Hepatic stellate cell (primary cell): ENCODE measurements at regions not wholly inside any gene's neighbourhood (a gene's known extent, or its start where the extent isn't known, plus 50 kb on each side); places are given as distances from the start of the nearest gene placed in this dataset.

Experiments
- DNase-seq: peaks from one replicate; pipeline ENCODE4 v3.0.0; 2011; ENCODE audit warnings: low spot score

DNA sequence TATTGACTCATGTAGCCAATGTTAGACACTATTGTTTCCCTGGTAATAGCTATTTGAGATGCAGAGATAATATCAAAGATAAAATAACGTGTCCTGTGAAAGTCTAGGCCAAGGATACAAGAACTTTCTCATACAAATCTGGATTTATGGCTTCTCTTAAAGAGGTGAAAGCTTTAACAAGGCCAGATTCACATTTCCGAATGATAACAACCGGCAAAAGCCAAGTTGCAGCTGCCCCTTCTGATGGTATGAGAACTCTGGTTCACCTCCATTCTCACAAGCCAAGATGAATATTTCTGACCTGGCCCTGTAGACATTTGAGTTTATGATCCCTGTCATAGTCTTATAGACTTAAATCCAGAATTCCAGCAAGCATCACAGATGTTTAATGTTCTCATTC, 230.4 kb upstream of the ZC3H12C start:
- no peak for DNase-seq

DNA sequence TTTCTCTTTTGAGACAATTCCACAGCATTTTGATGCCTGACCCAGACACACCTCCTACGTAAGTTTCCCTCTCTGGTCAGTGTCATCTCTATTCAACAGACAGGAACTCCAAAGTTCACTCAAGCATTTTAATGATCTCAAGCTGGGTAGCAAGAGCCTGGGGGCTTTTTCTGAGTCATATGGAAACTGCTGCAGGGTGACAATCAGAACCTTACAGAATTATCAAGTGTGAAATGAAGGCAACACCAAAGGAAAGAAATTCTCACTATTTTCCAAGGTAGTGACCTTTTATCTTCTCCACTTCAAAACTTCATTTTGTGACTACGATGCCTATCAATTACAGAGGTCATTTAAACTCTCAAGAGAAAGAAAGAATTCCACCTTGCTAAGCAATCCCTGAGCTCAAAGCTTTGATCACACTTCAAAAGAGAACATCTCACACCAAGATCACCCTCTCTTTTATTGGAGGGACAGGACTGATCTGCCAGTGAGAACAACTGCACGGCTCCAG, 229.0 kb upstream of the ZC3H12C start:
- no peak for DNase-seq

DNA sequence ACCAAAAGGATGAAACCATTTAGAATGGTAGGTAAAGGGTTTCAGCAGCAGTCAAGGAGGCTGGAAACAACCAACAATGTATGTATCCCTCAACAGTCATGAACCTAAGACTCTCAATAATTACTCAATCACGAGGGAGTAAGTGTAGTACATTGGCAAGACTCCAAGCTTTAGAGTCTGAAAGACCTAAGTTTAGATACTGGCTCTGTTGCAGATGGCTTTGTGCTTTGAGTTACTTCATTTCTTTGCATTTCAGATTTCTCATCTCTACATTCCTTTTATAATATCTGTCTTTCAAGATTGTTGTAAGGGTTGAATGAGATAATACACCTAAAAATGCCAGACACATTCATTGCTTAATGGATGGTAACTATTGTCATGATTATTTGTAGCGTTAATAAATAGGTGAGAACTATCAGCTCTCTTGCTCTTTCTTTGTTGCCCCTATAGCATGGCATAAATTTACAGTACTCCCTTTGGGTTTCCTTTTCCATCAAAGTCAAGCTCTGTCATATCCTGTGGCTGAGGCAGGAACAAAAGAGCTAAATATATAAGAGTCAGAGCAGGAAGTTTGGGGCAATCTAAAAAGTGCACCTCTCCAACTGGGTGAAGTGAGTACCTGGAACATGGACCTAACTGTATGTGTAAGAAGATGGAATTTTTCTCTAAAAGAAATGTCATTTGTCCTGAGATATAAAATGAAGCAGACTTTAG, 228.2 kb upstream of the ZC3H12C start:
- DNase-seq: no peak

DNA sequence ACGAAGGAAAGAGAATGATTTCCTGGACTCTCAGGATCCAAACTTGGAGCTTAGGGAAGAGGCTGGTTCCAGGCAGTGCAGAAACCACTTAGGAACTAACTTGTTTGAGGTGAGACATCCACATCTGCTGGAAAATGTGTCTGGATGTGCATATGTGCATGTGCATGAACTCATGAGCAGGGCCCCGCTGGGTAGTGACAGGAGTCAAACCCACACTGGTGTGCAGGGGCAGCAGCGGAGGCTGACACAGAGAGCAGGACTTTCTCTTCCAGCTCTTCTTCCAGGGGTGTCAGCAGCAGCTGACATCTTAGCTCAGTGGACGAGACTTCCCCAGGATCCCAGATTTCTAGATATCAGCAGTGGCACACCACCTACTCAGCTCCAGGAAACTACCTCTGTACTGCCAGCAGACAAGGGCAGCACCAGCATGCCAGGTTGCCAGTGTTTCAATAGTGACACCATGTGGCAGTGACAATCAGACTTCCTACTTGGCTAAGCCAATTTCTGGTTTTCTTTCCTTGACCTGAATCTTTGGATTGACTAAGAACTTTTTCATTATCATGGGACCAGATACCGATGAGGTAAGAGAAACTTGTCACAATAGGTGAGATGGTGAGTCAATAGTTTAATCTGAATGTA, 227.5 kb upstream of the ZC3H12C start:
- DNase-seq: no peak

DNA sequence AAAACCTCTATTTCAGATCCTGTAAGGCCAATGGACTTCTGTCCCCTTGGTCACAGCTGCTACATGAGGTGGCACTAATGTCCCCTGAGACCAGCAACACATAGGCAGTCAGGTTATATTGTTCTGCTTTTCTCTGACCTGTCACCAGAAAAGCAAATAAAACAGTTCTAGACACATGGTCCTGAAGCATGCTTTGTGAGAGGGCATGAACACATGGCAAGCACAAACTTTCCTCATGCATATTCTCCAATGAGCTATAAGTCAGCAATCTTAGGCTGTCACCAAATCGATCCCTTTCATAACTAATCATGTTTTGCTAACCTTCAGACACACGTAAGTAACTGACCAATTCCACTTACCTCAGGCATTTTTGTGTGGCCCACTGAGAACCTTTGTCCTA, 225.4 kb upstream of the ZC3H12C start:
- no peak for DNase-seq

DNA sequence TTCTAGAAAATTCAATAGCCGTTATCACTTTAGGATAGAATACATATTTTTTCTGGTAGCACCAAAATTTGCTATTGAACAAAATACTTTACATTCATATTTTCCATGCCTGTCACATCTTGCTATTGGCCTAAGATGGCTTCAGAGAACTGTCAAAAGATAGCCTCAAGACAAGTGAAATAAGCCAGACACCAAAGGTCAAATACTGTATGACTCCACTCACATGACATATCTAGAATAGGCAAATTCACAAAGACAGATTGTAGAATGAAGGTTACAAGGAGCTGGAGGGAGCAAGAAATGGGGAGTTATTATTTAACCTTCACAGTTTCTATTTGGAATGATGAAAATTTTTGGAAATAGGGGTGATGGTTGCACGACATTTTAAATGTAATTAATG, 223.7 kb upstream of the ZC3H12C start:
- DNase-seq: no peak

DNA sequence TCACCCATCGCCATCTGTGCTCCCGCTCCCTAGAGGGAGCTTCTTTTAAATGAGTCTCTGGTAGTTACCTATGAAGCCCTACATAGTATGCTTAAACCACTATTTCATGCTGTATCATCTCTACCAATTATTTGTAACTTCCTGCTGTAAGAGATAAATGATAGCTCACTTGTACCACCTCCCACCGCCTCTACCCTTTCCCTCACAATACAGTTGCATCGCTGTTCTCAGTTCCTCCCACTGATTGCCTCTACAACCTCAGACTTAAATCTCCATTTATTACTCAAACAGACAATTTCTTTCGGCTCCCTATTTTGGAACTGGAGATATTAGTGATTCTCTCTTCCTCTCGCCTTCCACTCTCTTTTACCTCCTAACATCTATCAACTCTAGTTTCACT, 222.9 kb upstream of the ZC3H12C start:
- no peak for DNase-seq

DNA sequence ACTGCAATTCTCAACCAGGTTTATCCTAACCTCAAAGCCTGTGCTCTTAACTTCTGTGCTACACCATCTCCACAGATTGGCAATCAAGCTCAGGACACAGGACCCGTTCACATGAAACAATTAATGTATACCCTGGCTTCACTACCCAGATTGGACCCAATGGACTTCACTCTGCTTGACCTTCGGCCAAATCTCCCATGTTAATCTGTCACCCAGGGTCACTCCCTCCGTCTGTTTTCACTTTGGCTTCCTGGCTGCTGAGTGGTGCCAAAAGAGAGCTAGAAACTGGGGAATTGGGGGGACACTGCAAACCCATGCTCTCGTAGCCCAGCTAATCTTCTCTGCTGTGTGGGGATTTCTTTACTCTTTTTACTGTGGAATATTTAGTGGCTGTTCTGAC, 216.1 kb upstream of the ZC3H12C start:
- DNase-seq: no peak

DNA sequence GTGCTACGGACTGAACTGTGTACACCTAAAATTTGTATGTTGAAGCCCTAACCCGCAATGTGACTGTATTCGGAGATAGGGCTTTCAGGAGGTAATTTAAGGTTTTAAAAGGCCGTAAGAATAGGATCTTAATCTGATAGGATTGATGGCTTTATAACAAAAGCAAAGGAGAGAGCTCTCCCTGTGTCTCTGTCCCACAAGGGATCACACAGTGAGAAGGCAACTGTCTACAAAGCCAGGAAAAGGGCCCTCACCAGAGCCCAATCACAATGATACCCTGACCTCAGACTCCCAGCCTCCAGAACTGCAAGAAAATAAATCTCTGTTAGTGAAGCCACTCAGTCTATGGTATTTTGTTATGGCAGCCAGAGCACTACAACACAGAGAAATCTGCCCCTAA, 208.7 kb upstream of the ZC3H12C start:
- DNase-seq: no peak

DNA sequence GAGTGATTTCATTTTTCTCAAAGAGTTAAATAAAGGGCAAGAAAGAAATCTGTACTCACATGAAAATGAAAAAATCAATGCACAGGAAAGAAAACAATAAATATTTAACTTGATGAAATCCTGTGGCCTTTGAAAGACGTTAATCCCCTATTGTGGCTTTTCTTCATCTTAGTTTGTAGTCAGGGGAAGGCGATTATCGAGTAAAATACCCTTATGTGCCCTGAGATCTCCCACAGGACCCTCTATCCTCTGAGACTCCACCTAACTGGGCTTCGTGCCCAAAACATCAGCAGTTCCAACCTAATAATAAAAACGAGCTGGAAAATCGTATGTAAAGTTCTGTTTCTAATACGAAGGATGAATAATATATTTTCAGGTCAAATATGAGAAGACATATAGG, 208.2 kb upstream of the ZC3H12C start:
- no peak for DNase-seq

DNA sequence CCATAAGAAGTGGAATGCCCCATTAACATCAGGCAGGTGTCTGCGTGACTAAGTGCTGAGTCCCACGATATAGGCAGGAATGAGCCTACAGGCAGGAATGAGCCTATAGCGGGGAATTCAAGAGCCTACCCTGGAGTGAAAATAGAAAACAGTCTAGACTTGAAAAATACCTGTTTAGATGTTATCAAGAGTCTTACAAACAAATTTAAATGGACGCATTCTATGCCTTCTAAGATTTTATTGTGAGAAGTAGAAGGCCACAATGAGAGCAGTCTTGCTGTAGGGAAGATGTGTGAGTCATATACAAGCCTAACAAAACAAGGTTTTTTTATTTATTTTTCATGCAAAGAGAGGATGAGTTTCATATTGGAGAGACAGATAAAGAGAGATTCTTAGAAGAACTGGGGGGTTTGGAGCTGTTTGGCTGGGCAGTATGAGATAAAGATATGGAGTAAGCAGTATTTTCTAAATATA, 200.8 kb upstream of the ZC3H12C start:
- no peak for DNase-seq

DNA sequence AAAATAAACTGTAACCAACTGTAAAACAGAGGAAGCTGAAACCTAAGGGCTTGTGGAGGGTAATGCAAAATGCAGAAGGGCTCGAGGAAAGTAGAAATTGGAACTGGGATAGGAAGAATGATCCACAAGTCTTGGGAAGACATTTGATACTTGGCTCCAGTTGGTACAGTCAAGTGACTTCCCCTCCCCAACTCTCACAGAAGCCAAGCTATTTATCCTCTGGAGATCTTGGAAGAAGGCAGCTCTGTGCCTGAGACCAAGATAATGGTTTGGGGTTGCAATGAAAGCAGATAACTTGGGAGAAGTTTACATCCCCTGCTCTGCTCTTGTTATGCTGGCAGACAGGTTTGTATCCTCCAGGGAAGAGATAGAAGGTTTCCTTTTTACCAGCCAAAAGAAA, 198.9 kb upstream of the ZC3H12C start:
- DNase-seq: no peak

DNA sequence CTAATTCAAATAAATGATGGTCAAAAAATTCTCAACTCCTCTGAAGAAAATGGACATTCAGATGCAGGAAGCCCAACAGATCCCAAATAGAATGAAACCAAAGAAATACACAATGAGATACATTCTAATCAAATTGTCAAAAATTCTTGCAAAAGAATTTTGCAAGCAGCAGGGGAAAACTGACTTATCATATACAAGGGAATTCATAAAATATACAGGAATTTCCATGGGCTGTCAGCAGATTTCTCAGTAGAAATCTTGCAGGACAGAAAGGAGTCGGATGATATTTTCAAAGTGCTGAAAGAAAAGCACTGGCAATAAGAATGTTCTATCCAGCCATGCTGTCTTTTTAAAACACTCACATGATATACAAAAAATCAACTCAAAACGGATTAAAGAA, 194.6 kb upstream of the ZC3H12C start:
- DNase-seq: no peak

DNA sequence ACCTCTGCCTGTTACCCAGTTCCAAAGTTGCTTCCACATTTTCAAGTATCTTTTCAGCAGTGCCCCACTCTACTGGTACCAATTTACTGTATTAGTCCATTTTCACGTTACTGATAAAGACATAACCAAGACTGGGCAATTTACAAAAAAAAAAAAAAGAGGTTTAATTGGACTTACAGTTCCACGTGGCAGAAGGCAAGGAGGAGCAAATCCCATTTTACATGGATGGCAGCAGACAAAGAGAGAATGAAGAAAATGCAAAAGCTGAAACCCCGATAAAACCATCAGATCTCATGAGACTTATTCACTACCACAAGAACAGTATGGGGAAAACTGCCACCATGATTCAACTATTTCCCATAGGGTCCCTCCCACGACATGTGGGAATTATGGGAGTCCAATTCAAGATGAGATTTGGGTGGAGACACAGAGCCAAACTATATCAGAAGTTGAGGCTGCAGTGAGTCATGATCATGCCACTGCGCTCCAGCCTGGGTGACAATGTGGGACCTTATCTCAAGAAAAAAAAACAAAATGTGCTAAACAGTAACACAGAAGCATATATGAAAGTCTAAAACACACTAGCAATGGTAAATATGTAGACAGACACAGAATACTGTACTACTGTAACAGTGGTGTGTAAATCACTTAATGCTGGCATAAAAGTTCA, 190.3 kb upstream of the ZC3H12C start:
- DNase-seq: no peak

DNA sequence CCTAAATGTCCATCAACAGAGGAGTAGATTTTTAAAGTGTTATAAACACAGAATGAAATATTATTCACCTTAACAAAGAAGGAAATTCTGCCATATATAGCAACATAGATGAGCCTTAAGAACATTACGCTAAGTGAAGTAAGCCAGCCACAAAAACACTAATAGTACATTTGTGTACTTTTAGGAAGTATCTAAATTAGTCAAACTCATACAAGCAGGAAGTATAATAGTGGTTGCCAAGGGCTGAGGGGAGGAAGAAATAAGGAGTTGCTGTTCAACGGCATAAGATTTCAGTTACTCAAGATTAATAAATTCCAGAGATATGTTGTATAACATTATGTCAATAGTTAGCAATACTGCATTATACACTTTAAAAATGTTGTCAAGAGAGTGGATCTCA, 181.7 kb upstream of the ZC3H12C start:
- no peak for DNase-seq

DNA sequence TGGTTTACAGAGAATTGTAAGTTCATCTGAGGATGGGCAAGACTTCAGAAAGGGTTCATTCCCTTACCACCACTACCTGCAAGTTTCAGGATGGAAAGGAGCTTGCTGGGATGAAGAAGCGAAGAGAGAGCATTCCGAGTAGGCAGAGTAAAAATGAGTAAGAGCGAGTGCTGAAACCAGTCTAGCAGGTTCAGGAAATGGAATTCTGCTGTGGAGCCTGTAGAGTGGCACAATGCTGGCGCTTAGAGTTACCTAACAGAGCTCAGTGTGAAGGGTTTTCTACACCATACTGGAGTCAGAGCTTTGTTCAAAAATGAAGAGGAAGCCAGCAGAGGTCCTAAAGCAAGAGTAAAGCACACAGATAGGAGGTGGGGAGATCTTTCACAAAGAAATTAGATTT, 179.2 kb upstream of the ZC3H12C start:
- no peak for DNase-seq

DNA sequence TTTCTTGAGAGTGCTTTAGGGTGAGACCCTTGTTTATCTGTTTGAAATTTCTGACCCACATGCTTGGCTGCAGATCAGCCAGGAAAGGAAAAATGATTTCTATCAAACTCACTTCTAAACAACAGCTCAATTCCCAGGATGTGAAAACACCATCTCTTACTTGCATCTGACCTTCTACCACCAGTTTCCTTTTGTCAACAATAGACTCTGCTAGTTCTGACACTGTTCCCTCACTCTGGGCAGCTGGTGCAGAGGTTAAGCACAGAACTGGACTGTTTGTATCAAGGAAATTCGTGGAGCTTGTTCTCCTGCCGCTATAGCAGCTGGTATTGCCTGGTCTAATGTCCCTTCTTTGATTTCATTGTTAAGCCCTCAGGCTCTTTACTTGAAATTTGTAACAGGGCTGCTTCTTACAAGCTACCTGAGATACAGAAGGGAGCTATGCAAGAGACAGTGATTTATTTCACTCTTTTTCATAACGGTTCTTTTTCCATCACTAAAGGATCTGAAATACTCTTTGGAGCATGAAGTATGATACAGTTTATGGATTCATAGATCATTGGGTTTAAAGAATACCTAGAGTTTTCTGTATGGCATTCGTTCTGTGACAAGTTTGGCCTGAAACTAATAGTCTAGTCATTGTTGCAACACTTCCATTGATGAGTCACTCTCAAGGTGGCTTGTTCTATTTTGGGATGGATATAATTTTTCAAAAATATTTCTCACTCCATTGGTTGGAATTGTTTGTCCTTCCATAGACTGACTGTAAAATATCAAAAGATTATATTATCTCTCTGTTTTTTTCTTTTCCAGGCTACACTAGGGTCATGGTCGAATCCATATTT, 178.2 kb upstream of the ZC3H12C start:
- DNase-seq: no peak

DNA sequence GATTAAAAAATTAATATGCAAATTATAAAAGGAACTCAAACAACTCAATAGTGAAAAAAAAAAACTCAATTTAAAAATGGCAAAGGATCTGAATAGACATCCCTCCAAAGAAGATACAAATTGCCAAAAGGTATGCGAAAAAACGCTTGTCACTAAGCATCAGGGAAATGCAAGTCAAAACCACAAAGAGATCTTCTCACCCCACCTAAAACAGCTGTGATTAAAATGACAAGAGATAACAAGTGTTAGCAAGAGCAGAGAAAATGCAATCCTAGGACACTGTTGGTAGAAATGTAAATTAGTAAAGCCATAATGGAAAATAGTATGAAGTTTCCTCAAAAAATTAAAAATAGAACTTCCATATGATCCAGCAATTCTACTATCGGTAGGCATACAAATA, 166.3 kb upstream of the ZC3H12C start:
- no peak for DNase-seq

DNA sequence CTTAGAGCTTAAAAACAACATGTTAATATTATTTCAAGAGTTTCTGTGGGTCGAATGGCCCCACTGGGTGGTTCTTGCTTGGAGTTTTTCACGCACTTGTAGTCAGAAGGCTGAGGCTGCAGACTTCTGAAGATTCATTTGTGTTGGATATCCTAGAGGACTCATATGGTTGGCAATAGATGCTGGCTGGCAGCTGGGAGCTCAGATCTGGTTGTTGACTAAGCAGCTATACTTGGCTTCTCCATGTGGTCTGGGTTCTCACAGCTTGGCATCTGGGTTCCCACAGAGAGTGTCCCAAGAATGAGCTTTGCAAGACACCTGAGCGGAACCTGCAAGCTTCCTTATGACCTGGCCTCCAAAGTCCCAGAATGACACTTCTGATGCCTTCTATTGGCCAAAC, 163.9 kb upstream of the ZC3H12C start:
- DNase-seq: no peak

DNA sequence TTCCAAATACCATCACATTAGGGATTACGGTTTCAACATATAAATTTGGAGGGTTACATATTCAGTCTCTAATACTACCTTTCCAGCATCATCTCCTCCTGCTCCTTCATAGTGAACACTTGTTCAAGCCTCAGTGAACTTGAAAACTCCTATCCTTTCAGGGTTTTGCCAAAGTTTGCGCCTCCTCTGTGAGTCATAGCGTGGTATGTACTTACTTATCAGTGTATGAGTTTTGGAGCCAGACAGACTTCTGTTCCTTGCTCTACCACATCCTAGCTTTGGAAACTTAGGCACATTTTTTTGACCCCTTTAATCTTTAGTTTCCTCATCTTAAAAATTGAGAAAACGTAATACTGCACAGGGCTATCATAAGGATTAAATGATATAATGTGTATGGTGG, 160.1 kb upstream of the ZC3H12C start:
- DNase-seq: no peak

DNA sequence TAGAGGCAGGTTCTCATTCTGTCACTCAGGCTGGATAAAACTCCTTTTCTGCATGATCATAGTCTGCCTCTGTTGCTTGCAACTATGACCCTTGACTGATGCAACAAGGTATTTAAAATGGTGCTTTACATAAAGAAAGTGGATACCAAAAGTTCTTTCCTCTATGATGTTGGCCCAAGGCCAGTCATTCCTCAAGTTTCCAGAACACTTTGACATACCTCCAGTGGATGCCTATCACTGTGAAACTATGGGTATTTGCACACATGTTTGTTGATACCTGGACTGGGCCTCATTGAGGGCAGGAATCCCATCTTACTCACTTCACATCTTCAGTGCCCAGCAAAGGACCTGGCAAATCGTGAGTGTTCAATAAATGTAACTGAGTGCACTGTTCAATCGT, 159.0 kb upstream of the ZC3H12C start:
- DNase-seq: no peak

DNA sequence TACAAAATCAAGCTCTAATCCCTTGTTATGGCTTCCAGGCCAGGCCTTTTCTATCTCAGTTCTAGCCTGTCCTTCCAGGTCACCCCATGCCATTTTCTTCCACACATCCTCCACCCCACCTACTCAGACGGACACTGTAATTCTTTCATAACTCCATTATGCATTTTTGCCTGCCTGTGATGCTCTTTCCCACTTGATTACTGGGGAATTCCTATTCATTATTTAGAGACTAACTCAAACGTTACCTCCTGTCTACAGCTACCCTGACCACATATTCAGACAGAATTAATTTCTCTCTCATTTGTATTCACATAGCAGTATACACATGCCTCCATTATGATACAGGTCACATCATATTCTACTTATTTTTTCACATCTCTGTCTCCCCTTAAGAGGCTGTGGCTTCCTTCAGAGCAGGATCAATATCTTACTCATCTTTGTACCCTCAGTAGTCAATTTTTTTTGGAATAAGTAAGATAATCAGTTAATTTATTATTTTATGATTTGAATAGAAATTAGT, 156.5 kb upstream of the ZC3H12C start:
- DNase-seq: no peak
